22Rv1 (cell line): ENCODE measurements at regions not wholly inside any gene's neighbourhood (a gene's known extent, or its start where the extent isn't known, plus 50 kb on each side); places are given as distances from the start of the nearest gene placed in this dataset.

ENCODE experiments used
- ZFX ChIP-seq: fragments of 450-650 bp; IDR thresholded peaks from 2 replicates; pipeline ENCODE4 v1.6.1; 2017; ENCODE audit warnings: antibody characterized with exemption, borderline replicate concordance
- TF ChIP-seq, protein P1 (sequence below): fragments of 450-650 bp; IDR thresholded peaks from 2 replicates; pipeline ENCODE4 v1.5.1; 2017; ENCODE audit warnings: mild to moderate bottlenecking

DNA sequence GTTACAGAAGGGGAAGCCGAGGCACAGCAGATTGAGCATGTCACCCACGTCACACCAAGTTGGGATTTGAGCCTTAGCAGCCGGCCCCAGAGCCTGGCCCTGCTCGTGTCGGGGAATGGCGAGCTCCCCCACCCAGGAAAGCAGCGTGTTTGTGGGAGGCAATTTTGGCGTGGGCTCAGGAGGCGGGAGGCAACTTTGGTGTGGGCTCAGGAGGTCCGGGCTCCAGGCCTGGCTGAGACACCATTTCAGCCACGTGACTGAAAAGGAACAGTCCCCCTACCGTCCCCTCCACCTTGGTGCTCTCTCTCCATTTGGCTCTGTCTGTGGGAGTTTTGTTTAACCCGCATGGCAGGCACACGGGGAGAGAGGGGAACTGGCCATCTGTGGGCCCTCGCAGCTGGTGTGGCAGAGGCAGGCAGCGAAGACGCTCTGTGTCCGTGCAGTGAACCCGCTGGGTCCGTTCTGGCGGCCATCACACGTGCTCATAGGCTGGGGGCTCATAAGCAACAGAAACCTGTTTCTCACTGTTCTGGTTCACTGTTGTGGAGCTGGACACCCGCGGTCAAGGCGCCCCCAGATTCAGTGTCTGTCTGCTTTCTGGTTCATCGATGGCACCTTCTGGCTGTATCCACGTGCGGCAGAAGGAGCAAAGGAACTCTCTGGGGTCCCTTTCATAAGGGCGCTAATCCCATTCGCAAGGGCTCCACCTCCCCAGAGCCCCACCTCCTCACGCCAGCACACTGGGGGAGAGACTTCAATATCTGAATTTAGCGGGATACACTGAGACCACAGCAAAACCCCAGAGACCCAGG is 110.2 kb downstream of the CRYAA start:
- TF ChIP-seq, protein P1, sequence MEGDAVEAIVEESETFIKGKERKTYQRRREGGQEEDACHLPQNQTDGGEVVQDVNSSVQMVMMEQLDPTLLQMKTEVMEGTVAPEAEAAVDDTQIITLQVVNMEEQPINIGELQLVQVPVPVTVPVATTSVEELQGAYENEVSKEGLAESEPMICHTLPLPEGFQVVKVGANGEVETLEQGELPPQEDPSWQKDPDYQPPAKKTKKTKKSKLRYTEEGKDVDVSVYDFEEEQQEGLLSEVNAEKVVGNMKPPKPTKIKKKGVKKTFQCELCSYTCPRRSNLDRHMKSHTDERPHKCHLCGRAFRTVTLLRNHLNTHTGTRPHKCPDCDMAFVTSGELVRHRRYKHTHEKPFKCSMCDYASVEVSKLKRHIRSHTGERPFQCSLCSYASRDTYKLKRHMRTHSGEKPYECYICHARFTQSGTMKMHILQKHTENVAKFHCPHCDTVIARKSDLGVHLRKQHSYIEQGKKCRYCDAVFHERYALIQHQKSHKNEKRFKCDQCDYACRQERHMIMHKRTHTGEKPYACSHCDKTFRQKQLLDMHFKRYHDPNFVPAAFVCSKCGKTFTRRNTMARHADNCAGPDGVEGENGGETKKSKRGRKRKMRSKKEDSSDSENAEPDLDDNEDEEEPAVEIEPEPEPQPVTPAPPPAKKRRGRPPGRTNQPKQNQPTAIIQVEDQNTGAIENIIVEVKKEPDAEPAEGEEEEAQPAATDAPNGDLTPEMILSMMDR: no peak
- TF ChIP-seq ZFX: no peak
